ENCODE measurements at regions not wholly inside any gene's neighbourhood (a gene's known extent, or its start where the extent isn't known, plus 50 kb on each side); places are given as distances from the start of the nearest gene placed in this dataset.
"Not testable (repeated sequence)": the region's sequence is repeated elsewhere in the genome, so short reads cannot be mapped to it uniquely, and the experiment has no call there.

- DNase-seq = not testable (repeated sequence)
Observed at GRCh38 chr14:53242898-53243297, 89.8 kb upstream of the DDHD1 start.

- no peak for DNase-seq
Observed at GRCh38 chr14:53237488-53237887, 84.4 kb upstream of the DDHD1 start.

- DNase-seq = no peak
Observed at GRCh38 chr14:53236708-53237107, 83.6 kb upstream of the DDHD1 start.

GRCh38 chr14:53231171-53231570, 78.0 kb upstream of the DDHD1 start:
- no peak for DNase-seq

GRCh38 chr14:53228966-53229365, 75.8 kb upstream of the DDHD1 start:
- DNase-seq = no peak

- no peak for DNase-seq
Observed at GRCh38 chr14:53227154-53227718, 74.1 kb upstream of the DDHD1 start.

GRCh38 chr14:53226553-53226952, 73.4 kb upstream of the DDHD1 start:
- DNase-seq = no peak

GRCh38 chr14:53220914-53221313, 67.8 kb upstream of the DDHD1 start:
- DNase-seq = no peak

- DNase-seq = no peak
Observed at GRCh38 chr14:53218161-53218560, 65.0 kb upstream of the DDHD1 start.

GRCh38 chr14:53217316-53217994, 64.3 kb upstream of the DDHD1 start:
- DNase-seq = peak; percentile 60

GRCh38 chr14:53216955-53217315, 63.8 kb upstream of the DDHD1 start:
- DNase-seq = not testable (repeated sequence)

GRCh38 chr14:53216478-53216877, 63.4 kb upstream of the DDHD1 start:
- not testable (repeated sequence) for DNase-seq

- DNase-seq = no peak
Observed at GRCh38 chr14:53215101-53215500, 62.0 kb upstream of the DDHD1 start.

- no peak for DNase-seq
Observed at GRCh38 chr14:53214384-53214783, 61.3 kb upstream of the DDHD1 start.

GRCh38 chr14:53213761-53214160, 60.6 kb upstream of the DDHD1 start:
- DNase-seq = no peak

GRCh38 chr14:53209370-53209769, 56.2 kb upstream of the DDHD1 start:
- no peak for DNase-seq
